AG09309 (cell line): ENCODE measurements at regions not wholly inside any gene's neighbourhood (a gene's known extent, or its start where the extent isn't known, plus 50 kb on each side); places are given as distances from the start of the nearest gene placed in this dataset.

ENCODE experiments used
- DNase-seq: peaks from one replicate; pipeline ENCODE4 v3.0.0-alpha.2; 2010; ENCODE audit warnings: low read depth
- H3K4me3 ChIP-seq: 2 replicates; pipeline ENCODE4 v1.5.1; 2011; ENCODE audit warnings: mild to moderate bottlenecking, low read depth, low read length, moderate library complexity; ENCODE audit not compliant: control insufficient read depth
- CTCF ChIP-seq: IDR thresholded peaks from 2 replicates; pipeline ENCODE4 v1.5.1; 2011; ENCODE audit warnings: mild to moderate bottlenecking, low read depth, low read length, inconsistent platforms; ENCODE audit not compliant: insufficient read depth, control insufficient read depth; ENCODE audit errors: missing control alignments

- DNase-seq = no peak
- no peak overlapping the region for H3K4me3 ChIP-seq
- no peak for TF ChIP-seq CTCF
Measured at GRCh38 chr7:28304290-28304689, 108.0 kb upstream of the CREB5 start.

DNA sequence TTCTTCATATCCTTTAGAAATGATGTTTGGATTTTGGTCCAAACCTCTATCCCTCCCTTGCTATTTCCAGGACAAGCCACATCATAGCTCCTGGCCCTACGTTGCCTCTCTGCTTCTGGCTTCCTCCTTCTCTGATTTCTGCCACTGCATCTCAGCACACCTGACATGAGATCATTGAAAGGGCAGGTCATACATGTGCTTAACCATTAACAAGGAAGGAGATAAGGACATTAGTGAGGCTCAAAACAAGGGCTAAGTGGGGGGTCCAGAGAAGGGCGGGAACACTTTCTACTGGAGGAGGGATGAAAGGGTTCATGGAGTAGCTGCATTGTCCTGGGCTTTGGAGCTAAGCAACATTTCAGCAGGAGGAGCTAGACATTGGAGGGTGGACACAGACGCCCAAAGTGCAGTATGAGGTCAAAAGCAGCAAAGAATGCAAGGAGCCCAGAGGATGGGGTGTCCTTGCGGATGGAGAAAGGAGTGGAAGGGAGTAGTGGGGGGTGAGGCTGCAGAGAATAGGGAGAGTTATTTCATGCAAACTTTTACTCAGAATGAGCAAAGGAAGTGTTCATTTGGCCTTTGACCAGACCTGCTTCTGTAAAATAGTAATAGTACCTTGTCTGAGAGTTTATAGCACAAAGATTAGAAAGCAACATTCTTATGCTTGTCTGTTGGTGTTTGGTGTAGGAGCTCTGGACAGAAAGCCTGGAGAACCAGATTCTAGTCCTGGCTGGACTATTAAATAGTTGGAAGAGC is 102.4 kb upstream of the CREB5 start:
- DNase-seq = no peak
- no peak for TF ChIP-seq CTCF
- no peak overlapping the region for H3K4me3 ChIP-seq

GRCh38 chr7:28310460-28310848 is 101.9 kb upstream of the CREB5 start:
- DNase-seq = no peak
- no peak overlapping the region for H3K4me3 ChIP-seq
- no peak for TF ChIP-seq CTCF

- no peak for TF ChIP-seq CTCF
- DNase-seq = no peak
- no peak overlapping the region for H3K4me3 ChIP-seq
Measured at GRCh38 chr7:28311670-28312069, 100.6 kb upstream of the CREB5 start.

- no peak for DNase-seq
- no peak overlapping the region for H3K4me3 ChIP-seq
- TF ChIP-seq CTCF = no peak
Measured at GRCh38 chr7:28312948-28313347, 99.4 kb upstream of the CREB5 start.

DNA sequence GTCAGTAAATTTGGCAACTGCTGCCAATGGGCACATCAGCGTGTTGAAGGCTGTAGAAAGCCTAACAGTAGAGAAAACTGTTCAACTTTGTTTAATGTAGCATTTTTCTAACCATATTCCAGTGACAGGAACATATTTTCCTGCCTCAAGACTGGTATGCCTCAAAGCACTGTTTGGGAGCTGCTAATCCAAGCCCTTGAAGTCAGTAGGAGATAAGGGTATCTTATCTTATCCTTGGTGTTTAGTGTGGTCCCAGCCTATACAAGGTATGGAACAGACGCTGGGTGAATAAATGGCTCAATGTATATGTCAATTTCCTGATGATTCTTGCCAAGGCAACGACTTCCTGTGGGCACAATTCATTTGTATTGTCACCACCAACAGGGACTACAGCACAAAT is 97.5 kb upstream of the CREB5 start:
- no peak overlapping the region for H3K4me3 ChIP-seq
- no peak for TF ChIP-seq CTCF
- DNase-seq = no peak
